Right lobe of liver (tissue), 4 donors: ENCODE measurements at regions not wholly inside any gene's neighbourhood (a gene's known extent, or its start where the extent isn't known, plus 50 kb on each side); places are given as distances from the start of the nearest gene placed in this dataset.

Experiments used
- POLR2A ChIP-seq: fragments of 450-650 bp; IDR thresholded peaks from one replicate; pipeline ENCODE4 v1.6.1; 2017; ENCODE audit warnings: antibody characterized with exemption, mild to moderate bottlenecking
- TF ChIP-seq, protein P1 (sequence below), 4 donors: fragments of 200-600 bp in 3 of 4; fragments of 450-650 bp in 1 of 4; IDR thresholded peaks; one replicate each; pipeline versions ENCODE4 v1.5.1 to v1.8.0; 2016 to 2022; ENCODE audit warnings: antibody characterized with exemption in 4 of 4, mild to moderate bottlenecking in 2 of 4
- donor health status: DM: no; HTN: no; CAD: no.
- donor health status: DM: no; HTN: no; CAD: no.
- donor health status: DM: no; HTN: yes; CAD: no.

DNA sequence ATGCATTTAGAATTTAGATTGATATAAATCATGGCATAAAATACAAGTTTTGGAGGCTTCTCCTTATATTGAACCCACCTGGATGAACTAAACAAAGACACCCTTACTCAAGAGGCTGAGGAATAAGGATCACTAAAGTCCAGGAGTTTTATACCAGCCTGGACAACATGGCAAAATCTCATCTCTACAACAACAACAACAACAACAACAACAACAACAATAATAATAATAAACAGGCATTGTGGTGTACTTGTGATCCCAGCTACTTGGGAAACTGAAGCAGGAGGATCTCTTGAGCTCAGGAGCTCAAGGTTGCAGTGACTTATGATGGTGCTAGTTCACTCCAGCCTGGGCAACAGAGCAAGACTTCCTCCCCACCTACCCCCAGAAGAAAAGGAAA is 558.0 kb downstream of the TOX3 start:
- TF ChIP-seq, protein P1, sequence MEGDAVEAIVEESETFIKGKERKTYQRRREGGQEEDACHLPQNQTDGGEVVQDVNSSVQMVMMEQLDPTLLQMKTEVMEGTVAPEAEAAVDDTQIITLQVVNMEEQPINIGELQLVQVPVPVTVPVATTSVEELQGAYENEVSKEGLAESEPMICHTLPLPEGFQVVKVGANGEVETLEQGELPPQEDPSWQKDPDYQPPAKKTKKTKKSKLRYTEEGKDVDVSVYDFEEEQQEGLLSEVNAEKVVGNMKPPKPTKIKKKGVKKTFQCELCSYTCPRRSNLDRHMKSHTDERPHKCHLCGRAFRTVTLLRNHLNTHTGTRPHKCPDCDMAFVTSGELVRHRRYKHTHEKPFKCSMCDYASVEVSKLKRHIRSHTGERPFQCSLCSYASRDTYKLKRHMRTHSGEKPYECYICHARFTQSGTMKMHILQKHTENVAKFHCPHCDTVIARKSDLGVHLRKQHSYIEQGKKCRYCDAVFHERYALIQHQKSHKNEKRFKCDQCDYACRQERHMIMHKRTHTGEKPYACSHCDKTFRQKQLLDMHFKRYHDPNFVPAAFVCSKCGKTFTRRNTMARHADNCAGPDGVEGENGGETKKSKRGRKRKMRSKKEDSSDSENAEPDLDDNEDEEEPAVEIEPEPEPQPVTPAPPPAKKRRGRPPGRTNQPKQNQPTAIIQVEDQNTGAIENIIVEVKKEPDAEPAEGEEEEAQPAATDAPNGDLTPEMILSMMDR (IDR thresholded peaks at IDR 0.05): no peak
- no peak for TF ChIP-seq POLR2A
